GM10266 (cell line): ENCODE measurements at regions not wholly inside any gene's neighbourhood (a gene's known extent, or its start where the extent isn't known, plus 50 kb on each side); places are given as distances from the start of the nearest gene placed in this dataset.

Experiments used
- DNase-seq: peaks from one replicate; pipeline ENCODE4 v3.0.0; 2012; ENCODE audit errors: extremely low spot score
- TF ChIP-seq, protein P1 (sequence below): IDR thresholded peaks from 2 replicates; pipeline ENCODE4 v1.5.1; 2012; ENCODE audit warnings: mild to moderate bottlenecking, low read depth; ENCODE audit not compliant: control insufficient read depth, insufficient read depth; ENCODE audit errors: missing control alignments

DNA sequence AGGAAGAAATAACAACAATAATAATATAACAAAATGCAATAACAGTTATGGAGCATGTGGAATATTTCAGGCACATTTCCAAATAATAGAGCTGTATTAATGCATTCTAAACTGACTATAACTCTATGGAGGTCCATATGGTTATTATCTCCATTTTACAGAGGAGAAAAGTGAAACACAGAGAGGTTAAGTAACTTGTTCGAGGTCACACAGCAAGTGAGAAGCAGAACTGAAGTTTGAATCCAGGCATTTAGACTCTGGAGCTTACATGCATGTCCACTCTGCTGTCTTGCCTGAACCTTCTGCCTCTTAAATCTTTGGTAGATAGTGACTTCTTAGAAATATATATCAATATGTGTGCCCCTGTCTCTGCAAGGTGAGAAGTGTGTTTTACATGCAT lies 350.8 kb downstream of the GADD45G start:
- DNase-seq = no peak
- TF ChIP-seq, protein P1, sequence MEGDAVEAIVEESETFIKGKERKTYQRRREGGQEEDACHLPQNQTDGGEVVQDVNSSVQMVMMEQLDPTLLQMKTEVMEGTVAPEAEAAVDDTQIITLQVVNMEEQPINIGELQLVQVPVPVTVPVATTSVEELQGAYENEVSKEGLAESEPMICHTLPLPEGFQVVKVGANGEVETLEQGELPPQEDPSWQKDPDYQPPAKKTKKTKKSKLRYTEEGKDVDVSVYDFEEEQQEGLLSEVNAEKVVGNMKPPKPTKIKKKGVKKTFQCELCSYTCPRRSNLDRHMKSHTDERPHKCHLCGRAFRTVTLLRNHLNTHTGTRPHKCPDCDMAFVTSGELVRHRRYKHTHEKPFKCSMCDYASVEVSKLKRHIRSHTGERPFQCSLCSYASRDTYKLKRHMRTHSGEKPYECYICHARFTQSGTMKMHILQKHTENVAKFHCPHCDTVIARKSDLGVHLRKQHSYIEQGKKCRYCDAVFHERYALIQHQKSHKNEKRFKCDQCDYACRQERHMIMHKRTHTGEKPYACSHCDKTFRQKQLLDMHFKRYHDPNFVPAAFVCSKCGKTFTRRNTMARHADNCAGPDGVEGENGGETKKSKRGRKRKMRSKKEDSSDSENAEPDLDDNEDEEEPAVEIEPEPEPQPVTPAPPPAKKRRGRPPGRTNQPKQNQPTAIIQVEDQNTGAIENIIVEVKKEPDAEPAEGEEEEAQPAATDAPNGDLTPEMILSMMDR = no peak

DNA sequence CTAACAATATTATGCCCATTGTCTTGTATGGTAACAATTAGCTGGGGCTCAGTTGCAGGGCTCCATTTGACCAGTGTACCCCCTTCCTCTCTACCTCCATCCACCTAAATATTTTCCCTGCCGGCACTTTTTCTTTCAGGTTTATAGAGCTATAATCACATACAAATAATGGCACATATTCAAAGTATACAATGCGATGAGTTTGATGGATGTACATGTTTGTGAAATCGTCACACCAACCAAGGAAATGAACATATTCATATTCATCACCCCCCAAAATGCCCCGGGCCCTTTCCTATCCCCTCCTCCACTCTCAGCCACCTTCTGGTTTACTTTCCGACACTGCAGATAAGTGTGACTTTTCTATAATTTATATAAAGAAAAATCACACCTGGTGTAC lies 351.5 kb downstream of the GADD45G start:
- DNase-seq = no peak
- TF ChIP-seq, protein P1 = no peak

DNA sequence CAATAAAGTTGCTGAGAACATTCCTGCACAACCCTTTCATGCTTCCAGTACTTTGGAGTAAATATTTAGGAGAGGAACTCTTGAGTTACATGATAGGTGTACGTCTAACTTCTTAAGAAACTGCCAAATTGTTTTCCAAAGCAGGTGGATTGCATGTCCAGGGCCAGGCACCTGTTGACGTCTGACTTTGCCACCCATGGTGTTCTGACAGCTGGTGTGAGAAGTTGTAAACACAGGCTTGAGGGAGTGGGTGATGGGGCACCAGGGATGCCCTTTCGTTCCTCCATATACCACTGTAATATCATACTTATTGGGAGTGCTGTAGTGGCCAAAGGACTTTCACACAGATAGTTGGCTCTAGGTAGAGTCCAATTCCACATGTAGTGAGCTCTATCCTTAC lies 352.1 kb downstream of the GADD45G start:
- TF ChIP-seq, protein P1 = no peak
- DNase-seq = no peak

DNA sequence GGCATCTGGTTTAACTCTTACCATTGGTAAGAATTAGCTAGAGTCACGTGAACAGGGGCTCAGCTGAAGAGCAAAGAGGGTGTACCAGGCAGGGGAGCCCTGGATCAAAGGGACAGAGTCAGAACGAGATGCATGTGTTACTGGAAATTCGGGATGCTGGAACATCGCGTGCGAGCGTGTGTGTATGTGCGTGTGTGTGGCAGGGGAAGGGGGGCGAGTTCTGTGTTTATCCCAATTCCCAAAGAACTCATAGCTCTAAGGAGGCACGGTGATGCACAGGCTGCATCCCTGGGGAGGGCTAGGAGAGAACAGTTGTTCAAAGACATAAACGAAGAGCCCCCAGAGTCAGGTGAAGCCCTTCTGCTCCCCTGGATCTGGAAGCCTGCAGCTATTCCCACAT lies 353.3 kb downstream of the GADD45G start:
- no peak for DNase-seq
- TF ChIP-seq, protein P1 = no peak

DNA sequence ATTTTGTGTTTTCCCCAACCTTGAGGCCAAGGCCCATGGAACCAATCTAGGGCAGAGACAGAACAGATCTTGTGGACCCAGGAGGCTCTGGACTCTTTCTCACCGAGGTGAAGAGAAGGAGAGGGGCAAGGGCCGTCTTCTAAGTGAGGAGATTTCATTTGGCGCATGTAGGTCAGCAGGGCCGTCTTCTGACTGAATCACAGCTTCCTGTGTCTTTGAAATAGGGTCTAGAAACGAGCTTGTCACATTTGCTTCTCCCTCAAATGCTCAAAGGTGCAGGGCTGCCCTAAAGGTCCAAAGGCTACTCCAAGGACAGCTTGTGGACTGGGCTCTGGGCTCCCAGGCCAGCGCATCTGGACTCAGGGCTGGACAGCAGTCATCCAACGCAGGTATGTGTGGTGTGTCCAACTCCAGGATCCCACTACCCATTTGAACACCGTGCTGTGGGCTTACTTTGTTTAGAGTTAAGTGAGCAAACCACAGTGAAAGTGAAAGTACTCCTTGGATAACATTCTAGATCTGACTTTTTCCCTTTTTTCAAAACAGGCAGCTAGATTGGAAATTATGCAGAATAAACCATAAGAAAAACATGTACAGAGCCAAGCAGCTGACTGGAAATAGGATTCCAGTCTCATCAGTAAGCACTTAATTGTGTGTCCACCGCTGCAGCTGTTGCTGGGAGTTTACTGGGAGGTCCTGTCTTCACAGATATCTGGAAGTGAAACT lies 357.0 kb downstream of the GADD45G start:
- TF ChIP-seq, protein P1 = no peak
- DNase-seq = no peak

DNA sequence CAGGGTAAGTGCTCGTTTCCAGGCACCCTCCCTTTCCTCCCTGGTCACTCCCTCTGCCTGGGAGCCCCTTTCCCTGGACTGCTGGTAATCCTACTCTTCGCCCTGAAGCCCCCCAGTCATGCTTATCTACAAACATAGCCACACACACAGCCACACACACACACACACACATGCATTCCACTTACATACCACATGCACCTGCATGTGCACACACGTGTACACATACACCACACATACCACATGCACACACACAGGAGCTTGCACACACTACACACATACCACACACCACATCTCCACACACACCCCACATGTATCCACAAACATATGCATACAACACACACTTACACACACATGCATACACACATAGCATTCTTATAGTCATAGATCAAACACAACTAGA lies 358.5 kb downstream of the GADD45G start:
- TF ChIP-seq, protein P1 = no peak
- no peak for DNase-seq

DNA sequence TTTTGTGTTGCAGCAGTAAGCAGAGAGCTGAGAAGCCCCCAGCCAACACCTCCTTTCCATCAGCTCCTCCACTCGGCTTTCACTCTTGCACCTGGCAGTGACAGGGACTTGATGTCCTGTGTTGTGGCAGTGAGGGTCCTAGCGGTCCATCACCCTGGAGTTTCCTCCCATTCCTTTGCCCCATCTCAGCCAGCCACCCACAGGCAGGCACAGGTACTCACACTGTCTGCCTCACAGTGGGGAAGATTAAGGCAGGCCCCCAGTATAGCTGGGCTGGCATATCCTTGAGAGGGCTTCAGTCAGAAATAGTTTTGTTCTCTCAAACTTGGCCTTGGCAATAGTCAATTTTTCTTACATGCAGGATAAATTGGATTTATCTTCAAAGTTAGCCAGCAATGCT lies 362.7 kb downstream of the GADD45G start:
- DNase-seq = no peak

More for the DNA sequence above, 362.7 kb downstream of the GADD45G start:
- TF ChIP-seq, protein P1 = no peak
